ENCODE measurements at regions not wholly inside any gene's neighbourhood (a gene's known extent, or its start where the extent isn't known, plus 50 kb on each side); places are given as distances from the start of the nearest gene placed in this dataset.

GRCh38 chr5:166062719-166063118 lies 2228.7 kb upstream of the WWC1 start:
- no peak overlapping the region for H3K27ac Mint-ChIP-seq
- TF ChIP-seq, protein P1, sequence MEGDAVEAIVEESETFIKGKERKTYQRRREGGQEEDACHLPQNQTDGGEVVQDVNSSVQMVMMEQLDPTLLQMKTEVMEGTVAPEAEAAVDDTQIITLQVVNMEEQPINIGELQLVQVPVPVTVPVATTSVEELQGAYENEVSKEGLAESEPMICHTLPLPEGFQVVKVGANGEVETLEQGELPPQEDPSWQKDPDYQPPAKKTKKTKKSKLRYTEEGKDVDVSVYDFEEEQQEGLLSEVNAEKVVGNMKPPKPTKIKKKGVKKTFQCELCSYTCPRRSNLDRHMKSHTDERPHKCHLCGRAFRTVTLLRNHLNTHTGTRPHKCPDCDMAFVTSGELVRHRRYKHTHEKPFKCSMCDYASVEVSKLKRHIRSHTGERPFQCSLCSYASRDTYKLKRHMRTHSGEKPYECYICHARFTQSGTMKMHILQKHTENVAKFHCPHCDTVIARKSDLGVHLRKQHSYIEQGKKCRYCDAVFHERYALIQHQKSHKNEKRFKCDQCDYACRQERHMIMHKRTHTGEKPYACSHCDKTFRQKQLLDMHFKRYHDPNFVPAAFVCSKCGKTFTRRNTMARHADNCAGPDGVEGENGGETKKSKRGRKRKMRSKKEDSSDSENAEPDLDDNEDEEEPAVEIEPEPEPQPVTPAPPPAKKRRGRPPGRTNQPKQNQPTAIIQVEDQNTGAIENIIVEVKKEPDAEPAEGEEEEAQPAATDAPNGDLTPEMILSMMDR (IDR thresholded peaks at IDR 0.05; ENCODE audit: unreplicated experiment) = no peak
- no peak for DNase-seq (ENCODE audit: low spot score, unreplicated experiment)
- H3K27me3 Mint-ChIP-seq = no peaks in the 10 kb centered on the region
- H3K9me3 Mint-ChIP-seq (ENCODE audit: low read depth) = no peaks in the 10 kb centered on the region
- H3K4me3 Mint-ChIP-seq (ENCODE audit: low read depth) = no peak overlapping the region
- H3K36me3 Mint-ChIP-seq (ENCODE audit: insufficient read depth) = no peaks in the 10 kb centered on the region
- peaks cover 9% of the 10 kb centered on the region for H3K4me1 Mint-ChIP-seq (ENCODE audit: low read depth)

DNA sequence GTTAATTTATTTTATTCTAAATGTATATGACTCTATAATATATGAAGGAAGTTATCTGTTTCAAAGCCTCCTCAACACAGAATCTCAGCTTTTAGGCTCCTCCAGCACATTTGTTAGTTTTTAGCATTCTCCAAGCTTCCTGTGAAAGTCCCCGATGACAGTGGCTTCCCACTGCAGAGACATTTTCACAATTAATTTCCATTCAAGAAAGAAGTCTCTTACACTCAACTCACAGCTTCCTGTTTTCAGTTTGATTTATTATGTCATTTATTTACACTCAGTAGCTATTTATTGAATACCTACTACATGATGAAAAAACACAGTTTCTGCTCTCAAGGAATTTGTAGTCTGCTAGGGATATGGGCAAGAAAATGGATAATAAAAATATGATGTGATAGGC lies 2228.2 kb upstream of the WWC1 start:
- H3K36me3 Mint-ChIP-seq (ENCODE audit: insufficient read depth) = no peaks in the 10 kb centered on the region
- H3K27ac Mint-ChIP-seq = no peak overlapping the region
- peaks cover 9% of the 10 kb centered on the region for H3K4me1 Mint-ChIP-seq (ENCODE audit: low read depth)
- H3K27me3 Mint-ChIP-seq = no peaks in the 10 kb centered on the region
- H3K4me3 Mint-ChIP-seq (ENCODE audit: low read depth) = no peak overlapping the region
- no peaks in the 10 kb centered on the region for H3K9me3 Mint-ChIP-seq (ENCODE audit: low read depth)
- DNase-seq (ENCODE audit: low spot score, unreplicated experiment) = no peak
- TF ChIP-seq, protein P1 (IDR thresholded peaks at IDR 0.05; ENCODE audit: unreplicated experiment) = no peak

DNA sequence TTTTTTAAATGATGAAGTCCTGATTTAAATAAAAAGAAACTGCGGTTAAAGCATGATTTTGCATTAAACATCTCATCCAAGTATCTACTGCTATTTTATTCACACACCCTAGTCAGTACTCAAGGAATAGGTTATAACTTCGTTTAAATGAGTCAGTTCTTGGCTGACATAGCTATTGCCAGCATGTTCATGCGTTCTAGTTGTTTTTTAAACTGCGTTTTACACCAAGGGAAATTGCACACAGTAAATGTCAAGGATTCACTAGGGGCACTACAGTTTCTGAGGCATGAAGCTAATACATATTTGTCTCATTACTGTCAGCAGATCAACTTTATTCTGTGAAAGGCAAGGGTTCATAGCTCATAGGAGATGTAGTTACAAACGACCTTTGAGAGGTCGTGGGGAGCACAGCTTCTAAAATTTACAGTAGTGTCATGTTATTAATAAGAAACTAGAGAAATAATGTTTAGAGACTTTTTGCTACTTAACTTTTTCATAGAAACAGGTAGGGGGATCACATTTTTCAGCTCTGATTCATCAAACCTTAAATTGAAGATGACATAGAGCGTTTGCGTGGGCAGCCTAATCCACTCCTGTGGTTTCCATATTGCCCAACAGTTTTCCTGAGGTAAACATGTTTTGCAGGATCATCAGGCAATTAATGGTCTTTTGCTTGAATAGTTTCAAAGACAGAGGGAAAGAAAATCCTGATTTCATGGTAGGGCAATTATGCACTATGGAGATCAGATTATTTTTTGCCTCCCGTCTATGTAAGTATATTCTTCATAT lies 2222.7 kb upstream of the WWC1 start:
- Mint-ChIP-seq H3K4me1 (ENCODE audit: low read depth) (no peaks in the 10 kb centered on the region), H3K9me3 (ENCODE audit: low read depth) (no peaks in the 10 kb centered on the region), H3K27ac (no peak overlapping the region), H3K27me3 (peaks cover 3% of the 10 kb centered on the region), H3K36me3 (ENCODE audit: insufficient read depth) (no peaks in the 10 kb centered on the region), H3K4me3 (ENCODE audit: low read depth) (no peak overlapping the region)
- TF ChIP-seq, protein P1 (IDR thresholded peaks at IDR 0.05; ENCODE audit: unreplicated experiment) = no peak
- no peak for DNase-seq (ENCODE audit: low spot score, unreplicated experiment)

DNA sequence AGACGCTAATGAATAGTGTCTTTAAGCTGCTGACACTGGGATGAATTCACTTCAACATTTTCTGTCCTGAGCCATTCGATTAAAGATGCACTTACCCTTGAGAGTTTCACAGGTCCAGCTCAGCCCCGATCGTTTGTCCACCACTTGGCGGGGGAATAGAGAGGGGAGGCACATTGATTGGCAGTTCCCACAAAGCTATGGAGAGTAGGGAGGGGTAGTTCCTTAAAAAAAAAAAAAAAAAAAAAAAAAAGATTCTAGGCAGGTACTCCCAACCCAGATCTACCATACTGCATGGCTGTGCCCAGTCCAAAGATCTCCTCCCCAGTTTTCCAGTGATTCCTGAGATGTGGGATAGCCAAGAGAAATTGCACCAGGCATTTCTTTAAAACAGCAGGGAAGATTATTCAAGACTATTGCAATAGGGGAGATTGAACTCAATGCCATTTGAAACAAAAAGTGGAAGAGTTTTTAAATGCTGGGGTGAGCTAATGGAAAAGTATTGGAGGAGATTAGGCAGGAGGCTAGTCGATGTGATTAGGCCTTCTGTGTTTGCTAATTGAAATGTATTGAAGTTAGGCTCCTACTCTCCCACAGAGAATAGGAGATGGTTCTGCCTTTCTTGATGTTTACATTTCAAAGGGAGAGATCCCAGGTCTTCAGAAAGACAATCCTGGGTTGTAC lies 2217.4 kb upstream of the WWC1 start:
- no peaks in the 10 kb centered on the region for H3K4me1 Mint-ChIP-seq (ENCODE audit: low read depth)
- no peak overlapping the region for H3K4me3 Mint-ChIP-seq (ENCODE audit: low read depth)
- no peak overlapping the region for H3K27ac Mint-ChIP-seq
- no peak for DNase-seq (ENCODE audit: low spot score, unreplicated experiment)
- TF ChIP-seq, protein P1 (IDR thresholded peaks at IDR 0.05; ENCODE audit: unreplicated experiment) = no peak
- H3K9me3 Mint-ChIP-seq (ENCODE audit: low read depth) = no peaks in the 10 kb centered on the region
- H3K36me3 Mint-ChIP-seq (ENCODE audit: insufficient read depth) = no peaks in the 10 kb centered on the region
- peaks cover 3% of the 10 kb centered on the region for H3K27me3 Mint-ChIP-seq

DNA sequence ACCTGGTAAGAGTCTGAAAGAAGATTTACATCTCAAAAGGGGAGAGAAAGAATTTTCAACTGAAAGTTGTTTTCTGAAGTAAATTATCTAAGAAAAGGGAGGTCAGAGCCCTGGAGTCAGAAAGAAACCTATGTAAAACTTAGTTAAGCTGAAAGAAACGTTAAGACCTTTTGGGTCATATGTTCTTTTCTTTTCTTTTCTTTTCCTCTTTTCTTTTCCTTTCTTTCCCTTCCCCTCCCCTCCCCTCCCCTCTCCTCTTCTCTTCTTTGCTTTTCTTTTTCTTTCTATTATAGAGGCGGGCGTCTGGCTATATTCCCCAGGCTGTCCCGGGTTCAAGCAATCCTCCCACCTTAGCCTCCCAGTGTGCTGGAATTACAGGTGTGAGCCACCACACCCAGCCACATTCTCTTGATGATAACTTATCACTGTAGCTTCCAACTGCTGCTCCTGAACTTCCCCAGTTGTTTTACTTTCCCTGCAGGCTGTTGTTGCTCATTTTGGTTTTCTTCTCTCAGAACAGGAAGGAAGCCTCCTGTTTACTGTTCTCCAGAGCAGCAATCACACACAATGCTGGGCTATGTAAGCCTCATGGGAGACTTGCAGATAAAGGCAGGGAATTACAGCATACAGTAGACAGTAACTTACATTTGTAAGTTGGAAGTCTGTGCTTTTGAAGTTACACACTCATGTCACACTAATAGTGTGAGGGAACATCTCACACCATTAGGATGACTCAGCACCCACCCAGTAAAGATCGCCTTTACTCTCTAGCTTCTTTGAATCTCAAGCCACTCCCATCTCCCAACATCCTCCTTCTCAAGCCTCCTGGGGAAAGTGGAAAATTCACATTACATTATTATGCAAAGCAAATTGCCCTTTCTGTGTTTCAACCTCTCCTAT lies 2216.6 kb upstream of the WWC1 start:
- Mint-ChIP-seq H3K36me3 (ENCODE audit: insufficient read depth) (no peaks in the 10 kb centered on the region), H3K4me3 (ENCODE audit: low read depth) (no peak overlapping the region), H3K27ac (peak overlapping the region; percentile 26), H3K4me1 (ENCODE audit: low read depth) (no peaks in the 10 kb centered on the region), H3K27me3 (peaks cover 3% of the 10 kb centered on the region), H3K9me3 (ENCODE audit: low read depth) (no peaks in the 10 kb centered on the region)
- TF ChIP-seq, protein P1 (IDR thresholded peaks at IDR 0.05; ENCODE audit: unreplicated experiment) = no peak
- DNase-seq (ENCODE audit: low spot score, unreplicated experiment) = no peak
